ENCODE measurements at regions not wholly inside any gene's neighbourhood (a gene's known extent, or its start where the extent isn't known, plus 50 kb on each side); places are given as distances from the start of the nearest gene placed in this dataset.
A peak's percentile ranks its signal among the peaks of the same experiment; 100 is the strongest.

GRCh38 chr6:168871642-168872315 is 381.9 kb downstream of the THBS2 start:
- Histone ChIP-seq H4K20me1 (no peaks in the 10 kb centered on the region), H3K9me3 (replicated peaks in 1 of 11) (no peaks in the 10 kb centered on the region), H3K27me3 (no peaks in the 10 kb centered on the region), H3K4me2 (no peak overlapping the region), H3K4me3 (no peak overlapping the region), H3K9ac (no peak overlapping the region), H3K27ac (no peak overlapping the region), H3K4me1 (peaks cover 0 to 10% (median 9%) of the 10 kb centered on the region in 10 experiments; a peak in 12 of 20 replicates), H3K36me3 (no peaks in the 10 kb centered on the region)
- no peak for TF ChIP-seq Cebpa-rat (IDR thresholded peaks at IDR 0.05)

- Histone ChIP-seq H3K9ac (no peak overlapping the region), H3K4me2 (no peak overlapping the region), H3K4me3 (no peak overlapping the region), H4K20me1 (no peaks in the 10 kb centered on the region), H3K27ac (no peak overlapping the region), H3K9me3 (replicated peaks in 1 of 11) (no peaks in the 10 kb centered on the region), H3K4me1 (peaks cover 0 to 14% (median 10%) of the 10 kb centered on the region in 10 experiments; a peak in 12 of 20 replicates), H3K36me3 (no peaks in the 10 kb centered on the region), H3K27me3 (no peaks in the 10 kb centered on the region)
- no peak for TF ChIP-seq Cebpa-rat (IDR thresholded peaks at IDR 0.05)
Observed at GRCh38 chr6:168870982-168871381, 382.7 kb downstream of the THBS2 start.

GRCh38 chr6:168867247-168868102 is 386.2 kb downstream of the THBS2 start:
- Histone ChIP-seq H3K27me3 (no peaks in the 10 kb centered on the region), H3K4me3 (no peak overlapping the region), H3K9me3 (replicated peaks in 1 of 11) (no peaks in the 10 kb centered on the region), H3K9ac (peak overlapping the region in 1 of 11 experiments; percentile 24; a peak in 2 of 22 replicates), H3K36me3 (no peaks in the 10 kb centered on the region), H3K27ac (no peak overlapping the region), H4K20me1 (no peaks in the 10 kb centered on the region), H3K4me2 (peak overlapping the region in 9 of 11 experiments; percentile 9 to 57 (median 29); a peak in 12 of 22 replicates), H3K4me1 (peaks cover 0 to 14% (median 10%) of the 10 kb centered on the region in 10 experiments; a peak in 12 of 20 replicates)
- TF ChIP-seq Cebpa-rat (IDR thresholded peaks at IDR 0.05): no peak

GRCh38 chr6:168866534-168866933 is 387.1 kb downstream of the THBS2 start:
- no peaks in the 10 kb centered on the region for H3K27me3 ChIP-seq
- peaks cover 0 to 14% (median 10%) of the 10 kb centered on the region in 10 experiments; a peak in 12 of 20 replicates for H3K4me1 ChIP-seq
- TF ChIP-seq Cebpa-rat (IDR thresholded peaks at IDR 0.05): no peak
- H3K9ac ChIP-seq: no peak overlapping the region
- peak overlapping the region in 5 of 11 experiments; percentile 23 to 57 (median 35); a peak in 5 of 22 replicates for H3K4me2 ChIP-seq
- H3K36me3 ChIP-seq: no peaks in the 10 kb centered on the region
- H3K27ac ChIP-seq: no peak overlapping the region
- no peaks in the 10 kb centered on the region for H4K20me1 ChIP-seq
- H3K9me3 ChIP-seq (replicated peaks in 1 of 11): no peaks in the 10 kb centered on the region
- H3K4me3 ChIP-seq: no peak overlapping the region

GRCh38 chr6:168865522-168865921 is 388.1 kb downstream of the THBS2 start:
- H4K20me1 ChIP-seq: no peaks in the 10 kb centered on the region
- no peak overlapping the region for H3K4me3 ChIP-seq
- H3K36me3 ChIP-seq: no peaks in the 10 kb centered on the region
- H3K27ac ChIP-seq: no peak overlapping the region
- no peak overlapping the region for H3K4me2 ChIP-seq
- no peaks in the 10 kb centered on the region for H3K27me3 ChIP-seq
- H3K4me1 ChIP-seq: peaks cover 0 to 14% (median 10%) of the 10 kb centered on the region in 10 experiments; a peak in 12 of 20 replicates
- no peak for TF ChIP-seq Cebpa-rat (IDR thresholded peaks at IDR 0.05)
- no peak overlapping the region for H3K9ac ChIP-seq
- no peaks in the 10 kb centered on the region for H3K9me3 ChIP-seq (replicated peaks in 1 of 11)

GRCh38 chr6:168864541-168865460 is 388.8 kb downstream of the THBS2 start:
- Histone ChIP-seq H3K9me3 (replicated peaks in 1 of 11) (no peaks in the 10 kb centered on the region), H3K4me1 (peaks cover 0 to 14% (median 10%) of the 10 kb centered on the region in 10 experiments; a peak in 12 of 20 replicates), H3K27ac (no peak overlapping the region), H3K36me3 (no peaks in the 10 kb centered on the region), H3K9ac (no peak overlapping the region), H4K20me1 (no peaks in the 10 kb centered on the region), H3K4me3 (no peak overlapping the region), H3K27me3 (no peaks in the 10 kb centered on the region), H3K4me2 (no peak overlapping the region)
- TF ChIP-seq Cebpa-rat (IDR thresholded peaks at IDR 0.05): no peak

GRCh38 chr6:168863467-168863866 is 390.2 kb downstream of the THBS2 start:
- TF ChIP-seq Cebpa-rat (IDR thresholded peaks at IDR 0.05): no peak
- Histone ChIP-seq H3K4me2 (no peak overlapping the region), H3K36me3 (no peaks in the 10 kb centered on the region), H3K4me3 (no peak overlapping the region), H3K27me3 (no peaks in the 10 kb centered on the region), H3K9ac (no peak overlapping the region), H3K27ac (no peak overlapping the region), H4K20me1 (no peaks in the 10 kb centered on the region), H3K9me3 (replicated peaks in 1 of 11) (no peaks in the 10 kb centered on the region), H3K4me1 (peaks cover 0 to 14% (median 10%) of the 10 kb centered on the region in 10 experiments; a peak in 12 of 20 replicates)

GRCh38 chr6:168862346-168862980 is 391.2 kb downstream of the THBS2 start:
- Histone ChIP-seq H4K20me1 (no peaks in the 10 kb centered on the region), H3K9me3 (replicated peaks in 1 of 11) (no peaks in the 10 kb centered on the region), H3K27me3 (no peaks in the 10 kb centered on the region), H3K4me3 (no peak overlapping the region), H3K4me2 (no peak overlapping the region), H3K9ac (no peak overlapping the region), H3K27ac (no peak overlapping the region), H3K36me3 (no peaks in the 10 kb centered on the region), H3K4me1 (peaks cover 0 to 10% (median 7%) of the 10 kb centered on the region in 10 experiments; a peak in 12 of 20 replicates)
- no peak for TF ChIP-seq Cebpa-rat (IDR thresholded peaks at IDR 0.05)

Data from BLaER1 treated with 17β-estradiol and CSF1 and Interleukin-3, amounts not matched to agents 10 nM and 100 nM (cell line).